KMS-11 (cell line): ENCODE measurements at regions not wholly inside any gene's neighbourhood (a gene's known extent, or its start where the extent isn't known, plus 50 kb on each side); places are given as distances from the start of the nearest gene placed in this dataset.

Source experiments
- H2AFZ ChIP-seq: fragments of 200-600 bp; sonication (generic); 2 replicates; pipeline ENCODE4 v1.6.1; 2016; ENCODE audit warnings: antibody characterized with exemption, mixed run types, low read depth
- H3K27ac ChIP-seq: fragments of 200-600 bp; sonication (generic); 2 replicates; pipeline ENCODE4 v1.6.1; 2016; ENCODE audit warnings: mild to moderate bottlenecking, mixed run types
- H3K27me3 ChIP-seq: fragments of 200-600 bp; sonication (generic); 2 replicates; pipeline ENCODE4 v1.6.1; 2017; ENCODE audit warnings: mild to moderate bottlenecking, low read depth, mixed run types, moderate library complexity; ENCODE audit not compliant: insufficient read depth
- H3K36me3 ChIP-seq: fragments of 200-600 bp; sonication (generic); 2 replicates; pipeline ENCODE4 v1.6.1; 2017; ENCODE audit warnings: mild to moderate bottlenecking, mixed run types; ENCODE audit not compliant: insufficient read depth
- H3K4me1 ChIP-seq: fragments of 200-600 bp; sonication (generic); 2 replicates; pipeline ENCODE4 v1.6.1; 2016; ENCODE audit warnings: mild to moderate bottlenecking, low read depth, mixed run types; ENCODE audit not compliant: poor library complexity, severe bottlenecking
- H3K4me2 ChIP-seq: fragments of 200-600 bp; sonication (generic); 2 replicates; pipeline ENCODE4 v1.7.0; 2016; ENCODE audit warnings: mild to moderate bottlenecking, mixed run types
- H3K4me3 ChIP-seq: fragments of 200-600 bp; sonication (generic); IDR thresholded peaks from 2 replicates; pipeline ENCODE4 v1.6.1; 2017; ENCODE audit warnings: low read depth, low read length, mixed read lengths; ENCODE audit not compliant: insufficient read depth
- H3K79me2 ChIP-seq: fragments of 200-600 bp; sonication (generic); 2 replicates; pipeline ENCODE4 v1.6.1; 2016; ENCODE audit warnings: low read depth, mixed run types; ENCODE audit not compliant: insufficient read depth
- H3K9ac ChIP-seq: fragments of 200-600 bp; sonication (generic); 2 replicates; pipeline ENCODE4 v1.6.1; 2016; ENCODE audit warnings: mild to moderate bottlenecking, mixed run types
- H4K20me1 ChIP-seq: fragments of 200-600 bp; sonication (generic); 2 replicates; pipeline ENCODE4 v1.6.1; 2016; ENCODE audit warnings: mild to moderate bottlenecking, mixed run types; ENCODE audit not compliant: insufficient read depth
- TF ChIP-seq, protein P1 (sequence below): fragments of 200-600 bp; sonication (generic); conservative IDR thresholded peaks from 2 replicates; pipeline ENCODE4 v1.6.1; 2017; ENCODE audit warnings: low read depth, mild to moderate bottlenecking, antibody characterized with exemption, low read length, moderate library complexity, mixed read lengths

DNA sequence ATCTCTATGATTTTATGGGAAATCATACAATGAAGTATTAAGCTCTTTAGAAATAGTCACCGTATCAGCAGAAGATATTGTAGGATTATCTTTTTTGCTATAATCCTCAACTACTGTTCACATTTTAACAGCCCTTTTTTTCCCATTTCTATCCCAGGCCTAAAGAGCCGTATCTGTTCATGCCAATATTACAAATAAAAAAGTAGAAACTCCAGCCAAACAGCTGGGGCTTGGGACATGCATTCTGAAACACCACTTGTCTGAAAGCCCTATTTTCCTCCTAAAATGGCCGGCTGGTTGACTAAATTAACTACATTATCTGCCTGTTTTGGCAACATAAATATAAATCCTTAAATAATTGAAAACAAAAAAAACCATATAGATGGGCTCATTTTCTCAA is 477.8 kb downstream of the CDH2 start:
- Histone ChIP-seq H3K79me2 (no peaks in the 10 kb centered on the region), H3K36me3 (no peaks in the 10 kb centered on the region), H4K20me1 (no peaks in the 10 kb centered on the region), H3K27me3 (no peaks in the 10 kb centered on the region), H3K9ac (no peak overlapping the region), H3K27ac (no peak overlapping the region), H2AFZ (no peak overlapping the region), H3K4me1 (no peaks in the 10 kb centered on the region), H3K4me2 (no peak overlapping the region), H3K4me3 (no peak overlapping the region)
- TF ChIP-seq, protein P1, sequence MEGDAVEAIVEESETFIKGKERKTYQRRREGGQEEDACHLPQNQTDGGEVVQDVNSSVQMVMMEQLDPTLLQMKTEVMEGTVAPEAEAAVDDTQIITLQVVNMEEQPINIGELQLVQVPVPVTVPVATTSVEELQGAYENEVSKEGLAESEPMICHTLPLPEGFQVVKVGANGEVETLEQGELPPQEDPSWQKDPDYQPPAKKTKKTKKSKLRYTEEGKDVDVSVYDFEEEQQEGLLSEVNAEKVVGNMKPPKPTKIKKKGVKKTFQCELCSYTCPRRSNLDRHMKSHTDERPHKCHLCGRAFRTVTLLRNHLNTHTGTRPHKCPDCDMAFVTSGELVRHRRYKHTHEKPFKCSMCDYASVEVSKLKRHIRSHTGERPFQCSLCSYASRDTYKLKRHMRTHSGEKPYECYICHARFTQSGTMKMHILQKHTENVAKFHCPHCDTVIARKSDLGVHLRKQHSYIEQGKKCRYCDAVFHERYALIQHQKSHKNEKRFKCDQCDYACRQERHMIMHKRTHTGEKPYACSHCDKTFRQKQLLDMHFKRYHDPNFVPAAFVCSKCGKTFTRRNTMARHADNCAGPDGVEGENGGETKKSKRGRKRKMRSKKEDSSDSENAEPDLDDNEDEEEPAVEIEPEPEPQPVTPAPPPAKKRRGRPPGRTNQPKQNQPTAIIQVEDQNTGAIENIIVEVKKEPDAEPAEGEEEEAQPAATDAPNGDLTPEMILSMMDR: no peak

DNA sequence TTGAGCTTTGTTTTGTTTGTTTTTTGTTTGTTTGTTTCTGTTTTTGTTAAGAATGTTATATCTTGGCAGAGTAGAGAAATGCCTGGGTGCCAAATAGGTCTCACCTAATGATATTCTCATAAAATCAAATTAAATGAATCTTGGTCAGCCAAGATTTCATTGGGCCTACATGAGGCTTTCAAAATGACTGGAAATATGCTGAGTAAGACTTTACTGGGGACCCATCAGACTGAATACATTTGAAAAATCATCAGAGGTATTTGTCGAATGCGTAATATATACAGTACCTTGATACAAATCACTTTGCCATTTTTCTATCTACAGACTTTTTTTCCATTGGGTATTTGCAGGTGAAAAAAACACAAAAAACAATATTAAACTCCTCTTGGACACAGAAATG is 480.8 kb downstream of the CDH2 start:
- no peak overlapping the region for H3K4me3 ChIP-seq
- H2AFZ ChIP-seq: no peak overlapping the region
- H3K36me3 ChIP-seq: no peaks in the 10 kb centered on the region
- no peaks in the 10 kb centered on the region for H3K79me2 ChIP-seq
- H3K4me2 ChIP-seq: no peak overlapping the region
- H3K4me1 ChIP-seq: no peaks in the 10 kb centered on the region
- H4K20me1 ChIP-seq: no peaks in the 10 kb centered on the region
- no peaks in the 10 kb centered on the region for H3K27me3 ChIP-seq
- H3K9ac ChIP-seq: no peak overlapping the region
- no peak overlapping the region for H3K27ac ChIP-seq
- TF ChIP-seq, protein P1: no peak

DNA sequence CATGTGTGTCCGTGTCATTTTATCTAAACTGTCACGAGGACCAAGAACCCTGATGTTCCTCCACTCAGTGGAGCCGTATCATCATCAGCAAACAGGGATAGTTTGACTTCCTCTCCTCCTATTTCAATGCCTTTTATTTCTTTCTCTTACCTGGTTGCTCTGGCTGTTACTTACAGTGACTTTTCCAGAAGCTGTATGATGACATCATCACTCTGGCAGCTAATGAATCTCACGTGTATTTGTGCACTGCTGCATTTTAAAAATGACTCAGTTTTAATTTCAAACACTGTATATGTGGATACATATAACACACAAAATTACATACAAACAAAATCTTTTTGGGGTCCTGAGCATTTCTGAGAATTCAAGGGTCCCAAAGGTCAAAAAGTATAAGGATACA is 481.4 kb downstream of the CDH2 start:
- Histone ChIP-seq H3K9ac (no peak overlapping the region), H3K36me3 (no peaks in the 10 kb centered on the region), H3K4me1 (no peaks in the 10 kb centered on the region), H3K4me3 (no peak overlapping the region), H3K27ac (no peak overlapping the region), H3K4me2 (no peak overlapping the region), H3K79me2 (no peaks in the 10 kb centered on the region), H4K20me1 (no peaks in the 10 kb centered on the region), H2AFZ (no peak overlapping the region), H3K27me3 (no peaks in the 10 kb centered on the region)
- TF ChIP-seq, protein P1: no peak

DNA sequence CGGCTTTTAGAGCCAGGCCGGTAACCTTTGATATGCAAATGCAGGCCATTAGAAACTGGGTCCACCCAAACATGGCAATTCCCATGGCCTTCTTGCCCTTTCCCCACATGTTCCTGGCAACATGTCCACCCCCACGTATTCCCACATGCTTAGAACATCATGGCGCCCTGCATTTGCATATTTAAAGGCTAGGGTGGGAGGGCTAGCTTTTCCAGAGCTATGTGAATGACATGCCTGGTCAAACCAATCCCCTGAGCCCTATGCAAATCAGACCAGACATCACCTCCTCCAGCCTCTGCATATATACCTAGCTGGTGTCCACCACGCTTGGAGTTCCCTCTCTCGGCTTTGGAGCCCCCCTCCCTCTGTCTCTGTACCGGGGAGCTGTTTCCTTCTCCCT is 481.9 kb downstream of the CDH2 start:
- Histone ChIP-seq H3K4me3 (no peak overlapping the region), H2AFZ (no peak overlapping the region), H3K79me2 (no peaks in the 10 kb centered on the region), H3K27me3 (no peaks in the 10 kb centered on the region), H3K4me1 (no peaks in the 10 kb centered on the region), H4K20me1 (no peaks in the 10 kb centered on the region), H3K36me3 (no peaks in the 10 kb centered on the region), H3K27ac (no peak overlapping the region), H3K9ac (no peak overlapping the region), H3K4me2 (no peak overlapping the region)
- TF ChIP-seq, protein P1: no peak

DNA sequence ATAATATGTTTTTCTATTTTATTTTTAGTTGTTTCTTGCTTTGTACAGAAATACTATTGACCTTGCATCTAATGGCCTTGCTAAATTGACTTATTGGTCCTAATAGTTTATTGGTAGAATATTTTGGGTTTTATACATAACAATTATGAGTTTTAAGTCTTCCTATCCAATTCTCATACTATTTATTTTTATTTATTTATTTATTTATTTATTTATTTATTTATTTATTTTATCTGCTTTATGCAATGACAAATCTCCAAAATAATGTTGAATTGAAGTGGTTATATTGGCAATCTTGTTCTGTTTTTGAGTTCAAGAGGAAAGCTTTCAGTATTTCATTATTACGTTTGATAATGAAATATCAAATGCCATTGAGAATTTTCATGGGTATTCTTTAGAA is 488.3 kb downstream of the CDH2 start:
- Histone ChIP-seq H2AFZ (no peak overlapping the region), H3K79me2 (no peaks in the 10 kb centered on the region), H3K27ac (no peak overlapping the region), H3K4me3 (no peak overlapping the region), H4K20me1 (no peaks in the 10 kb centered on the region), H3K4me1 (no peaks in the 10 kb centered on the region), H3K9ac (no peak overlapping the region), H3K27me3 (no peaks in the 10 kb centered on the region), H3K36me3 (no peaks in the 10 kb centered on the region), H3K4me2 (no peak overlapping the region)
- TF ChIP-seq, protein P1: no peak
